Chondrocyte (in vitro differentiated cells): ENCODE measurements at regions not wholly inside any gene's neighbourhood (a gene's known extent, or its start where the extent isn't known, plus 50 kb on each side); places are given as distances from the start of the nearest gene placed in this dataset.

Experiments
- DNase-seq: peaks from one replicate; pipeline ENCODE4 v3.0.0; 2021; ENCODE audit warnings: mixed read lengths, low spot score
- H3K27ac Mint-ChIP-seq: one replicate; pipeline ENCODE4 v1.8.0; 2021; ENCODE audit warnings: mild to moderate bottlenecking, moderate library complexity, mixed read lengths; ENCODE audit not compliant: unreplicated experiment
- H3K27me3 Mint-ChIP-seq: 2 replicates; pipeline ENCODE4 v1.8.0; 2021; ENCODE audit warnings: low read depth, mixed read lengths
- H3K36me3 Mint-ChIP-seq: 2 replicates; pipeline ENCODE4 v1.8.0; 2021; ENCODE audit warnings: low read depth, mixed read lengths
- H3K4me1 Mint-ChIP-seq: 2 replicates; pipeline ENCODE4 v1.8.0; 2021; ENCODE audit warnings: low read depth, mild to moderate bottlenecking, mixed read lengths
- H3K4me3 Mint-ChIP-seq: one replicate; pipeline ENCODE4 v1.8.0; 2021; ENCODE audit warnings: mild to moderate bottlenecking, moderate library complexity, mixed read lengths; ENCODE audit not compliant: unreplicated experiment
- H3K9me3 Mint-ChIP-seq: 2 replicates; pipeline ENCODE4 v1.8.0; 2021; ENCODE audit warnings: low read depth, mixed read lengths
- CTCF ChIP-seq: fragments of 200-600 bp; sonication (generic); IDR thresholded peaks from 2 replicates; pipeline ENCODE4 v1.5.0; 2021; ENCODE audit warnings: antibody characterized with exemption, mild to moderate bottlenecking, moderate library complexity

GRCh38 chr5:103425686-103426454 lies 136.7 kb downstream of the NUDT12 start:
- Mint-ChIP-seq H3K9me3 (no peaks in the 10 kb centered on the region), H3K4me1 (peaks cover 58% of the 10 kb centered on the region), H3K27ac (peak overlapping the region; percentile 87), H3K27me3 (no peaks in the 10 kb centered on the region), H3K4me3 (no peak overlapping the region), H3K36me3 (no peaks in the 10 kb centered on the region)
- no peak for TF ChIP-seq CTCF
- DNase-seq = no peak

- Mint-ChIP-seq H3K4me1 (peaks cover 58% of the 10 kb centered on the region), H3K27me3 (no peaks in the 10 kb centered on the region), H3K27ac (peak overlapping the region; percentile 87), H3K4me3 (no peak overlapping the region), H3K9me3 (no peaks in the 10 kb centered on the region), H3K36me3 (no peaks in the 10 kb centered on the region)
- no peak for DNase-seq
- TF ChIP-seq CTCF = no peak
Observed at GRCh38 chr5:103424453-103425205, 138.0 kb downstream of the NUDT12 start.

- H3K27me3 Mint-ChIP-seq = no peaks in the 10 kb centered on the region
- no peak overlapping the region for H3K4me3 Mint-ChIP-seq
- peaks cover 58% of the 10 kb centered on the region for H3K4me1 Mint-ChIP-seq
- H3K36me3 Mint-ChIP-seq = no peaks in the 10 kb centered on the region
- no peak for DNase-seq
- H3K27ac Mint-ChIP-seq = peak overlapping the region; percentile 77
- H3K9me3 Mint-ChIP-seq = no peaks in the 10 kb centered on the region
- no peak for TF ChIP-seq CTCF
Observed at GRCh38 chr5:103424026-103424425, 138.6 kb downstream of the NUDT12 start.

- Mint-ChIP-seq H3K4me3 (no peak overlapping the region), H3K9me3 (no peaks in the 10 kb centered on the region), H3K4me1 (peaks cover 45% of the 10 kb centered on the region), H3K27ac (no peak overlapping the region), H3K27me3 (no peaks in the 10 kb centered on the region), H3K36me3 (no peaks in the 10 kb centered on the region)
- DNase-seq = no peak
- no peak for TF ChIP-seq CTCF
Observed at GRCh38 chr5:103422756-103423155, 139.8 kb downstream of the NUDT12 start.

GRCh38 chr5:103414604-103415003 lies 148.0 kb downstream of the NUDT12 start:
- Mint-ChIP-seq H3K27ac (no peak overlapping the region), H3K4me3 (no peak overlapping the region), H3K4me1 (no peaks in the 10 kb centered on the region), H3K27me3 (no peaks in the 10 kb centered on the region), H3K9me3 (peaks cover 2% of the 10 kb centered on the region), H3K36me3 (no peaks in the 10 kb centered on the region)
- no peak for TF ChIP-seq CTCF
- no peak for DNase-seq
